Gastrocnemius medialis (tissue), 4 donors: ENCODE measurements at regions not wholly inside any gene's neighbourhood (a gene's known extent, or its start where the extent isn't known, plus 50 kb on each side); places are given as distances from the start of the nearest gene placed in this dataset.

ENCODE experiments used
- POLR2A ChIP-seq, 2 donors: fragments of 450-650 bp; IDR thresholded peaks; one replicate each; pipeline ENCODE4 v1.6.1; 2017; ENCODE audit warnings: antibody characterized with exemption in 2 of 2, mild to moderate bottlenecking in 2 of 2, moderate library complexity in 2 of 2
- TF ChIP-seq, protein P1 (sequence below), 5 experiments: fragments of 450-650 bp in 3 of 5; fragments of 200-600 bp in 2 of 5; sonication (generic) in 2 of 5; IDR thresholded peaks in 4 of 5; conservative IDR thresholded peaks in 1 of 5; 1 replicate in 4 of 5; 2 replicates in 1 of 5; pipeline ENCODE4 v1.5.1; 2016 to 2019; ENCODE audit warnings: antibody characterized with exemption in 5 of 5, mild to moderate bottlenecking in 3 of 5, moderate library complexity in 3 of 5

- TF ChIP-seq, protein P1, sequence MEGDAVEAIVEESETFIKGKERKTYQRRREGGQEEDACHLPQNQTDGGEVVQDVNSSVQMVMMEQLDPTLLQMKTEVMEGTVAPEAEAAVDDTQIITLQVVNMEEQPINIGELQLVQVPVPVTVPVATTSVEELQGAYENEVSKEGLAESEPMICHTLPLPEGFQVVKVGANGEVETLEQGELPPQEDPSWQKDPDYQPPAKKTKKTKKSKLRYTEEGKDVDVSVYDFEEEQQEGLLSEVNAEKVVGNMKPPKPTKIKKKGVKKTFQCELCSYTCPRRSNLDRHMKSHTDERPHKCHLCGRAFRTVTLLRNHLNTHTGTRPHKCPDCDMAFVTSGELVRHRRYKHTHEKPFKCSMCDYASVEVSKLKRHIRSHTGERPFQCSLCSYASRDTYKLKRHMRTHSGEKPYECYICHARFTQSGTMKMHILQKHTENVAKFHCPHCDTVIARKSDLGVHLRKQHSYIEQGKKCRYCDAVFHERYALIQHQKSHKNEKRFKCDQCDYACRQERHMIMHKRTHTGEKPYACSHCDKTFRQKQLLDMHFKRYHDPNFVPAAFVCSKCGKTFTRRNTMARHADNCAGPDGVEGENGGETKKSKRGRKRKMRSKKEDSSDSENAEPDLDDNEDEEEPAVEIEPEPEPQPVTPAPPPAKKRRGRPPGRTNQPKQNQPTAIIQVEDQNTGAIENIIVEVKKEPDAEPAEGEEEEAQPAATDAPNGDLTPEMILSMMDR (IDR thresholded peaks at IDR 0.05 in 4 of 5, conservative IDR thresholded peaks at IDR 0.05 in 1 of 5) = no peak
- TF ChIP-seq POLR2A (IDR thresholded peaks at IDR 0.05) = no peak
These were observed 133.0 kb downstream of the BTG1 start for GRCh38 chr12:92012691-92013090.
